ENCODE measurements at regions not wholly inside any gene's neighbourhood (a gene's known extent, or its start where the extent isn't known, plus 50 kb on each side); places are given as distances from the start of the nearest gene placed in this dataset.

DNA sequence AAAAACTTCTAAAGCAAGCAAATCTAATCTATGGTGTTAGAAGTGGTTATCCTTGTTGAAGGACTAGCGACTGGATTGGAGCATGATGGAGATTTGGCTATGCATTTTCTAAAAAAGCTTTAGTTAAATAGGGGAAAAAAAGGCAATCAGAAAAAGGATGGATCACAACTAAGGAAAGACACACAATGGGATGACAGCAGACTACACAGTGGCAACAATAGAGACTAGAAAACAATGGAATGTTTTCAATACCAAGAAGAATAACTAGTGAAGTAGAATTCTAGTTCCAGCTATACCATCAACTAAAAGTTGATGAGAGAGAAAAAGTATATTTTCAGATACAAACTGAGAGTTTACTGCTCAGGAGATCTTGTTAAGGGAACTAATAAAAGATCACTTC is 605.8 kb downstream of the PTPRU start:
- no peaks in the 10 kb centered on the region for H3K4me1 ChIP-seq (ENCODE audit: control insufficient read depth, low read length)
- no peaks in the 10 kb centered on the region for H3K27me3 ChIP-seq (ENCODE audit: control insufficient read depth, low read length)

GRCh38 chr1:29839726-29840125 is 603.4 kb downstream of the PTPRU start:
- H3K36me3 ChIP-seq (ENCODE audit: control insufficient read depth, low read length), result no peaks in the 10 kb centered on the region
- H4K20me1 ChIP-seq (ENCODE audit: control insufficient read depth, insufficient read depth, low read depth, low read length), result no peaks in the 10 kb centered on the region
- H3F3A ChIP-seq (ENCODE audit: control insufficient read depth, insufficient read depth), result no peaks in the 10 kb centered on the region
- no peaks in the 10 kb centered on the region for H3K79me2 ChIP-seq (ENCODE audit: control insufficient read depth, low read length)
- no peak overlapping the region for H3K4me2 ChIP-seq (ENCODE audit: low read length)
- H3K27ac ChIP-seq (ENCODE audit: low read depth, low read length), result no peak overlapping the region
- no peaks in the 10 kb centered on the region for H3K9me2 ChIP-seq (replicated peaks; ENCODE audit: control insufficient read depth, low read length)
- peaks cover 8% of the 10 kb centered on the region for H3K9me3 ChIP-seq (ENCODE audit: control insufficient read depth, insufficient read depth, low read length)
- no peaks in the 10 kb centered on the region for H3K4me1 ChIP-seq (ENCODE audit: control insufficient read depth, low read length)
- H3K4me3 ChIP-seq (ENCODE audit: low read length), result no peak overlapping the region
- H3K27me3 ChIP-seq (ENCODE audit: control insufficient read depth, low read length), result no peaks in the 10 kb centered on the region
- no peak for TF ChIP-seq CTCF (IDR thresholded peaks at IDR 0.05; ENCODE audit: low read depth, low read length, poor library complexity, severe bottlenecking)
- TF ChIP-seq EZH2phosphoT487 (IDR thresholded peaks at IDR 0.05; ENCODE audit: borderline replicate concordance, low read length), result no peak

More for the DNA sequence above, 605.8 kb downstream of the PTPRU start:
- Histone ChIP-seq H3K27ac (ENCODE audit: low read depth, low read length) (no peak overlapping the region), H3K4me2 (ENCODE audit: low read length) (no peak overlapping the region), H3K36me3 (ENCODE audit: control insufficient read depth, low read length) (no peaks in the 10 kb centered on the region), H3F3A (ENCODE audit: control insufficient read depth, insufficient read depth) (no peaks in the 10 kb centered on the region), H4K20me1 (ENCODE audit: control insufficient read depth, insufficient read depth, low read depth, low read length) (no peaks in the 10 kb centered on the region), H3K9me2 (replicated peaks; ENCODE audit: control insufficient read depth, low read length) (no peaks in the 10 kb centered on the region), H3K4me3 (ENCODE audit: low read length) (no peak overlapping the region), H3K9me3 (ENCODE audit: control insufficient read depth, insufficient read depth, low read length) (peaks cover 8% of the 10 kb centered on the region), H3K79me2 (ENCODE audit: control insufficient read depth, low read length) (no peaks in the 10 kb centered on the region)
- no peak for TF ChIP-seq CTCF (IDR thresholded peaks at IDR 0.05; ENCODE audit: low read depth, low read length, poor library complexity, severe bottlenecking)
- no peak for TF ChIP-seq EZH2phosphoT487 (IDR thresholded peaks at IDR 0.05; ENCODE audit: borderline replicate concordance, low read length)

DNA sequence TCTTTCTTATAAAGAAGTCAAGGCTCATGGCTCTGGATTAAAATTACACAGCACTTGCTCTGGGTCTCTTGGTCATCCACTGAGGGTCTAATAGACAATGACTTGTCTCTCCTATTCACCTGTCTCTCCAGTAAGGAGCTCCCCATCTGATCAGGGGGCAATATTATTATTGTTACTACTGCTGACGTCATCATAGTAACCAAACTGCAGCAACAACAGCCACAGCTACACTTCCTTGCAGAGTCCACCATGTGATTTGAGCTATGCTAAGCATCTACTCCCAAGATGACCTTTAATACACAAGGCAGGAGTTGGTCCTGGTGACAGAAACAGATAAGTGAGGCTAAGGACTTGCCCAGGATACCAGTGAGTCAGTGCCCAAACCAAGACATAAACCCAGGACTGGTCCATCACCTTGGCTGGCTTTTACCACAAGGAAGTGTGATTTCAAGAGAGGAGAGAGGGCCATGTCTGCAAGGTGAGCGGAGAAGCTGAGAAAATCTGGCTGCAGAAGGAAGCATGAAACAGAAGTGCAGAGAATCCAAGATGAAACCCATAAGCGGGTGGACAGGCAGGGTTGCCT is 602.5 kb downstream of the PTPRU start:
- H3K27me3 ChIP-seq (ENCODE audit: control insufficient read depth, low read length), result no peaks in the 10 kb centered on the region
- no peaks in the 10 kb centered on the region for H3K4me1 ChIP-seq (ENCODE audit: control insufficient read depth, low read length)
- peaks cover 8% of the 10 kb centered on the region for H3K9me3 ChIP-seq (ENCODE audit: control insufficient read depth, insufficient read depth, low read length)
- no peaks in the 10 kb centered on the region for H3F3A ChIP-seq (ENCODE audit: control insufficient read depth, insufficient read depth)
- no peaks in the 10 kb centered on the region for H4K20me1 ChIP-seq (ENCODE audit: control insufficient read depth, insufficient read depth, low read depth, low read length)
- H3K27ac ChIP-seq (ENCODE audit: low read depth, low read length), result no peak overlapping the region
- no peak for TF ChIP-seq EZH2phosphoT487 (IDR thresholded peaks at IDR 0.05; ENCODE audit: borderline replicate concordance, low read length)
- no peaks in the 10 kb centered on the region for H3K36me3 ChIP-seq (ENCODE audit: control insufficient read depth, low read length)
- H3K4me2 ChIP-seq (ENCODE audit: low read length), result no peak overlapping the region
- no peaks in the 10 kb centered on the region for H3K9me2 ChIP-seq (replicated peaks; ENCODE audit: control insufficient read depth, low read length)
- H3K79me2 ChIP-seq (ENCODE audit: control insufficient read depth, low read length), result no peaks in the 10 kb centered on the region
- H3K4me3 ChIP-seq (ENCODE audit: low read length), result no peak overlapping the region

- Histone ChIP-seq H3K4me1 (ENCODE audit: control insufficient read depth, low read length) (no peaks in the 10 kb centered on the region), H3K36me3 (ENCODE audit: control insufficient read depth, low read length) (no peaks in the 10 kb centered on the region), H3K27me3 (ENCODE audit: control insufficient read depth, low read length) (no peaks in the 10 kb centered on the region), H3K27ac (ENCODE audit: low read depth, low read length) (no peak overlapping the region), H4K20me1 (ENCODE audit: control insufficient read depth, insufficient read depth, low read depth, low read length) (no peaks in the 10 kb centered on the region), H3K4me2 (ENCODE audit: low read length) (no peak overlapping the region), H3K9me3 (ENCODE audit: control insufficient read depth, insufficient read depth, low read length) (peaks cover 3% of the 10 kb centered on the region; the same call in 1 of the 2 replicates), H3F3A (ENCODE audit: control insufficient read depth, insufficient read depth) (no peaks in the 10 kb centered on the region), H3K9me2 (replicated peaks; ENCODE audit: control insufficient read depth, low read length) (no peaks in the 10 kb centered on the region), H3K79me2 (ENCODE audit: control insufficient read depth, low read length) (no peaks in the 10 kb centered on the region), H3K4me3 (ENCODE audit: low read length) (no peak overlapping the region)
- TF ChIP-seq EZH2phosphoT487 (IDR thresholded peaks at IDR 0.05; ENCODE audit: borderline replicate concordance, low read length), result no peak
- TF ChIP-seq CTCF (IDR thresholded peaks at IDR 0.05; ENCODE audit: low read depth, low read length, poor library complexity, severe bottlenecking), result no peak
Measured at GRCh38 chr1:29836651-29837646, 600.6 kb downstream of the PTPRU start.
